Activated CD4-positive, alpha-beta T cell treated with anti-CD3 and anti-CD28 coated beads, Interleukin-2, amount 50 U/mL, for 24 hours (primary cell): ENCODE measurements at regions not wholly inside any gene's neighbourhood (a gene's known extent, or its start where the extent isn't known, plus 50 kb on each side); places are given as distances from the start of the nearest gene placed in this dataset.

Experiments used
- DNase-seq, 2 donors: peaks; one replicate each; pipeline ENCODE4 v3.0.0-alpha.2; 2020; ENCODE audit warnings: low read depth in 1 of 2, low spot score in 1 of 2

GRCh38 chr6:14822012-14822553 is 423.8 kb upstream of the JARID2 start:
- DNase-seq, result no peak

DNA sequence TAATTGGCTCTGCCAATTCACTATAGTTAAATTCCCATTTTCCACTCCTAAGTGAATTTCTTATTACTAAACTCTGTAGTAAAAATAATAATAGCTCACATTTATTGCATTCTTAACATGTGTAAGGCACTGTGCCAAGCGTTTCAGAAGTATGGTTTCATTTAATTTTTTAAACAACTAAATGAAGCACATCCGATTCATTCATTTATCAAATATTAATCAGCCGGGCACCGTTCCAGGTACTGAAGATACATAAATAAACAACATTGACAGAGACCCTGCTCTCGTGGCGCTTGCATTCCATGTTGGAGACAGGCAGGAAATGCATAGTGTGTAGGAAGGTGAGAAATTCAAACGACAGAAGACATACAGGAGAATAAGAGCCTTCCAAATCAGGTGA is 423.2 kb upstream of the JARID2 start:
- no peak for DNase-seq

DNA sequence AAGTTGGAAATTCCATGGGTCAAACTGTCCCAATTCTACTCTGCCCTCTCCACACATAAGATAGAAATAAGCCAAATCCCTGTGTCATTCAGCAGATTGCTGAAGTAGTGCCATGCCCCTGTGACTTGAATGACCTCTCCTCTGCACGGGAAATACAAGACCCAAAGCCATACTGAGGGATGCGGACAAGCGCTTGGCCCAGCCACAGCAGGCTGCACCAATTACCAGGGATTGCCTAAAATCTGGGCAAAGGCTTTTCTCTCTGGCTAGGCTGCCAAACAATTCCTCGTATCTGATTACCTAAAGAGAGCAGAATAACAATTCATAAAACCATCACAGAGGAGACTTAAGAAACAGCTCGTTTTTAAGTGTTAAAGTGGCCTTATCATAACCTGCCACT is 421.8 kb upstream of the JARID2 start:
- no peak for DNase-seq

GRCh38 chr6:14824484-14825275 is 421.2 kb upstream of the JARID2 start:
- DNase-seq, result no peak

DNA sequence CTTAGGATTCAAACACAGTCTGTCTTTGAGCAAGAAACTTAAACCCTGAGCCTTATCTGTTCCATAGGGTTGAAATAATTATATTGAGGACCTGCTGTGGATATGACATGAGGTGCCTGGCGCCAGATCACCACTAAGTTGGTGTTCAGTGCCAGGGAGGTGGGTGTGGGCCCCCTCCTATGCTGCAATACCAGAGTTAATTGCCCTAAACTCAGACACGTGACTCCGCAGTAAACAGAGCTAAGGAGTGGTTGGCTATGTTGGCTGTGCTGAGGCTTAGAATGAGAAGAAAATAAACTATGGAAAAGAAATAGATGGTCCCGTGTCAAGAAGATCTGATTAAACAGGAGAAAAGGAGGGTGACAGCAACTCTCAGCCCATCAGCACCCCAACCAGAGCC is 419.4 kb upstream of the JARID2 start:
- DNase-seq, result no peak

DNA sequence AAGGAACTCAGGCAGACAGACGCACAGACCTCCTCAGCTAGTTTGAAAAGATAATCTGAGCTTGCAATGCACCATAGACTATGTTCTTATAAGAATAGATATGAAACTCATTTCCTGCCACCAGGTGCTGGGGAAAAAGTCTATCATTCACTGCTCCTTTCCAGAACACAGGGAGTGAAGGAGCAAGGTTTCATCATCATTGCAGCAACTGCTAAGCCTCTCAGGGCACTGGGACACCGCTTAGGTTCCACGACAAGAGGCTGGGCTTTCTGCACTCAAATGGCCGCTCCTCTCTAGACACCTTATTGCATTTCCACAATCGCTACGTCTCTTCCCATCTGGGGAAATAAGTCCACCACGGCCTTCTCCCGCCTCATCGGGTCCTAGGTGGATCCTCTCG is 418.5 kb upstream of the JARID2 start:
- DNase-seq, result no peak

GRCh38 chr6:14828201-14828611 is 417.7 kb upstream of the JARID2 start:
- no peak for DNase-seq

DNA sequence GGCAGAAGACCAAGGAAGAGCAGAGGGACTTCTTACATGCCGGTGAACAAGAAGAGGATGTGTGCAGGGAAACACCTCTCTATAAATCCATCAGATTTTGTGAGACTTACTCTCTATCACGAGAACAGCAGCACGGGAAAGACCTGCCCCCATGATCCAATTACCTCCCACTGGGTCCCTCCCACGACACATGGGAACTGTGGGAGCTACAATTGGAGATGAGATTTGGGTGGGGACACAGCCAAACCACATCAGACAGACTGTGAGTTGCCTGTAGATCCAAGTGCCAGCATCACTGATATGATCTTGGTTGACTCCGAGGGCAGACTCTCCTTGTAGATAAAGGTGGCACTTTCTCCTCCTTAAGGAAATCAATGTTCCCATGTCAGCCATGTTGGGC is 414.8 kb upstream of the JARID2 start:
- no peak for DNase-seq

GRCh38 chr6:14831937-14832336 is 413.9 kb upstream of the JARID2 start:
- no peak for DNase-seq

DNA sequence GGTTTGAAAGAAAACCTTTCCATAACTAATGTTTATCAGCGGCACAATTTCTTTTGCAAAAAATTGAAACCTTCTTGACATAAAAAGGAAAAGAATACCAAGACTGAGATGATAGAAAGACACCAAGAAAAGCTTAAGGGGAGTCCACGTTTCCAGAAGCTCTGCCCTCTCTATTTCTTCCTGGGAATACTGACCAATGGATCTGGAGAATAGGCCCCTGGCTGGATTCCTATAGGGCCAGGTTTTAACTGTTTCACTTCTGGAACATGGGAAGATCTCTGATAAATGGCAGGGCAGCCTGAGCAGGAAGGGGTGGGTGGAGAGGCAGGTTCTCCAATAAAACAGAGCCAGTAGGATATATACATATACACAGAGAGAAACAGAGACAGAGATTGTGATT is 413.4 kb upstream of the JARID2 start:
- no peak for DNase-seq

GRCh38 chr6:14834851-14835530 is 410.9 kb upstream of the JARID2 start:
- DNase-seq, result no peak

- no peak for DNase-seq
Measured at GRCh38 chr6:14837435-14837834, 408.4 kb upstream of the JARID2 start.

- DNase-seq, result no peak
Measured at GRCh38 chr6:14838133-14838583, 407.7 kb upstream of the JARID2 start.

GRCh38 chr6:14841901-14842421 is 403.9 kb upstream of the JARID2 start:
- no peak for DNase-seq

DNA sequence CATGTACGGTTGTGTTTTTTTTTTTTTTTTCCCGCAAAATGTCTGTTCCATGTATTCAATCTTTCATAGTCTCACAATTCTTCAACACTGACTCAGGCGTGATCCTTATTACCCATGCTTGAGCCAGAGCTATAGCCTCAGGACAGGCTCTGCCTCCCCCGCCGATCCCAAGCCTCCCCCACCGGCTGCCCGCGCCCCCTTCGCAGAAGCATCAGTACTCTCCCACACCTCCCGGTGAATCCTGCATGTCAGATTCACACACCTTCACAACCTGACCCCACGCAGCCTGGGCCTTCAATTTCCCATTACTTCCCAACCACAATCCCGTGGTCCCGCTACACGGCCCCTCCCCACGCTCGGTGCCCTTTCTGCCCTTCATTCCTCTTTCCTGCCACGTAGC is 401.5 kb upstream of the JARID2 start:
- DNase-seq, result no peak

GRCh38 chr6:14848019-14848418 is 397.9 kb upstream of the JARID2 start:
- no peak for DNase-seq

DNA sequence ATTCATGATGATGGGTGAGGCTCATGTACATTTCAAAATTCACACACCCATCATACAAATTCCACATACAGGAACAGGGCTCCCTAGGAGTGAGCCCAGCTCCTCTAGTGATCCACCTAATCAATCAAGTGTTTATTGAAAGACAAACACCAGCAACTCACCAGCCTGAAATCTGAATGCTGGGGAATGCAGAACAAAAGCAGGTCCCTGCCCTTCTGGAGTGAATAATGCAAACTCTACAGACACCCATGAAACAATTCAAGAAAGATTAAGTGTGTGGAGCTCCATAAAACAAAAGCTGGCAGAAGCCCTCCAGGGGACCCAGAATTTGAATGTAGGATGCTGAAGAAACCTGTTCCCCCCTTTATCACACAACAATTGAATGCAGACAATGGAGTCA is 396.7 kb upstream of the JARID2 start:
- no peak for DNase-seq

DNA sequence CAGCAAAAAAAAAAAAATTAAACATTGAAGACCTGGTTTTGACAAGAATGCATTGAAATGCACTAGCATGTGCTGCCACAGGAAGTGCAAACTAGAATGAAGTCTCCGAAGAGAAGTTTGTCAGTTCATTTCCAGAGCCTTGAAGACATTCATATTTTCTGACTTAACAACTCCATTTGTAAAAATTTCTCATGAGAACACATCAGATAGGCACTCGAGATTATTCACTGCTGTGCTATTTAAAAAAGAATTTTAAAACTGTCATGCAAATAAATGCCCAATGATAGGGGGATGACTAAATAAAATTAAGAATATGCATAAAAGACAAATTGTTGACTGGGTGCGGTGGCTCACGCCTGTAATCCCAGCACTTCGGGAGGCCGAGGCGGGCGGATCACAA is 394.6 kb upstream of the JARID2 start:
- DNase-seq, result no peak

GRCh38 chr6:14852375-14852774 is 393.5 kb upstream of the JARID2 start:
- DNase-seq, result no peak

- no peak for DNase-seq
Measured at GRCh38 chr6:14856177-14856576, 389.7 kb upstream of the JARID2 start.

GRCh38 chr6:14857001-14857400 is 388.9 kb upstream of the JARID2 start:
- no peak for DNase-seq

- DNase-seq, result peak; percentile 33 to 63
Measured at GRCh38 chr6:14857501-14857900, 388.4 kb upstream of the JARID2 start.
